Retina (tissue), 1 donor: ENCODE measurements at regions not wholly inside any gene's neighbourhood (a gene's known extent, or its start where the extent isn't known, plus 50 kb on each side); places are given as distances from the start of the nearest gene placed in this dataset.
"Not testable (repeated sequence)": the region's sequence is repeated elsewhere in the genome, so short reads cannot be mapped to it uniquely, and the experiment has no call there.

ENCODE experiments used
- DNase-seq: peaks from one replicate; pipeline ENCODE4 v3.0.0-alpha.2; 2016

GRCh38 chr2:223181561-223181960, 129.6 kb downstream of the KCNE4 start:
- no peak for DNase-seq

DNA sequence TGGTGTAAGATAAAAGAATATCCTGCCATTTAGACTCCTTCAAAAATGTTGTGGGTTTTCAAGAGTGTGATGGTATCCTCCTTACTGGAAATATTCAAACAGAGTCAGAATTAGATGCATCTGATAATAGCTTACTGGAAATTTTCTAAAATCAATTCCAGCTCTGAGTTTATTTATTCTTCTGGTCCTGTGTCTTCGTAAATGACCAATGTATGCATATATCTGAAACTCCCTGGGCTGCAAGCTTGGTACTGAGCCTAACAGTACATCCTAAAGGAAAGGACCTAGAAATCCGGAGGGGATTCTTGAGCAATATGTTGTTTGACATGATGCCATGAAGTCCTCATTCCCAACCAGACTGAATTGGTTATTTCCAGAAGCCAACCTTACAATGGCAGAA, 130.4 kb downstream of the KCNE4 start:
- no peak for DNase-seq

DNA sequence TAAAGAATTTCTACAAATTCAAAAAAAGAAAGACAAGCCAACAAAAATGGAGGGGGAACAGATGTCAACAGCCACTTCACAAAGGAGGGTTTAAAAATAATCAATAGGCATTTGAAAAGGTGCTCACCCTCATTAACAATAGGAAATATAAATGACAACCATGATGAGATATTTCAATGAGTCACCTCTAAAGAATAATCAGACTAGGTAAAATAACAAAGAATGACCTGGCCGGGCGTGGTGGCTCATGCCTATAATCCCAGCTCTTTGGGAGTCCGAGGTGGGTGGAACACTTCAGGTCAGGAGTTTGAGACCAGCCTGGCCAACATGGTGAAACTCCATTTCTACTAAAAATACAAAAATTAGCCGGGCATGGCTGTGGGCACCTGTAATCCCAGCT, 133.6 kb downstream of the KCNE4 start:
- DNase-seq = no peak

- no peak for DNase-seq
Measured at GRCh38 chr2:223187256-223187655, 135.3 kb downstream of the KCNE4 start.

GRCh38 chr2:223190561-223191206, 138.7 kb downstream of the KCNE4 start:
- DNase-seq = not testable (repeated sequence)

DNA sequence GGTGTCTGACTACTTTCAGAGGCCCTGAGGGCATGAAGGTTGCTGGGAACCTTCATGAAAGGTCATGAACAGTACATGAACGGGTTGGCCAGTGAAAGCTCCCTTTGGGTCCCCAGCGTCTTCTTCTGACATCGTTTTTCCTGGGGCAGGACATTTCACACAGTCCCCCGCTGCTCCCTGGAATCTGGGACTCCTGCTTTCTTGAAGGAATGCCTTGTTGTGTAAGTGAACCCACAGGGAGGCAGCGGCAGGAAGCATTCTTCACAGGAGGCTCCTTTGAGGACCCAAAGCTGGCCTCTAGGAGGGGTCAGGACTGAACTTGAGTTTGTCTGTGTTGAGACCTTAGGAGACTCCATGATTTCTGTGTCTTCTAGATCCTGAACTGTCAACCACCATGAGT, 144.3 kb downstream of the KCNE4 start:
- DNase-seq = no peak

DNA sequence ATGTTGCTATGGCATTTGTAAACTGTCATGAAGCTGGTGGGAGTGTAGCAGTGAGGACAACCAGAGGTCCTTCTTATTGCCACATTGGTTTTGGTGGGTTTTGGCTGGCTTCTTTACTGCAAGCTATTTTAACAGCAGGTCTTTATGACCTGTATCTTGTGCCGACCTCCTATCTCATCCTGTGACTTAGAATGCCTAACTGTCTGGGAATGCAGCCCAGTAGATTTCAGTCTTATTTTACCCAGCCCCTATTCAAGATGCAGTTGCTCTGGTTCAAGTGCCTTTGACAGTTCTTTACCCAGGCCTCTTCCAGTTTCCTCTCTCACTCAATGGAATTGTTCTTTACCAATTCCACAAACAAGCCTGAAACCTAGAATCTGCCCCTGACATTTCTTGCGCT, 145.1 kb downstream of the KCNE4 start:
- DNase-seq = no peak

GRCh38 chr2:223199531-223200515, 147.8 kb downstream of the KCNE4 start:
- no peak for DNase-seq

- no peak for DNase-seq
Measured at GRCh38 chr2:223203971-223204929, 152.3 kb downstream of the KCNE4 start.

DNA sequence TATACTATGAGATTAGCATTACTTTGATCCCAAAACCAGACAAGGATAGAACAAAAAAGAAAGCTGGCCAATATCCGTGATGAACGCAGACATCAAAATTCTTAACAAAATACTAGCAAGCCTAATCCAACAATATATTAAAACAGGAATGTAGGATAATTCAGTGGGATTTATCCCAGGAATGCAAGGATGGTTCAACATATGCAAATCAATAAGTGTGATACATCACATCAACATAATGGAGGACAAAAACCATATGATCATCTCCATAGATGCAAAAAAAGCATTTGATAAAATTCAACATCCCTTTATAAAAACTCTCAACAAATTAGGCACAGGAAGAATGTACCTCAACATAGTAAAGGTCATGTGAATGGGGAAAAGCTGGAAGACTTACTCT, 158.5 kb downstream of the KCNE4 start:
- DNase-seq = no peak

DNA sequence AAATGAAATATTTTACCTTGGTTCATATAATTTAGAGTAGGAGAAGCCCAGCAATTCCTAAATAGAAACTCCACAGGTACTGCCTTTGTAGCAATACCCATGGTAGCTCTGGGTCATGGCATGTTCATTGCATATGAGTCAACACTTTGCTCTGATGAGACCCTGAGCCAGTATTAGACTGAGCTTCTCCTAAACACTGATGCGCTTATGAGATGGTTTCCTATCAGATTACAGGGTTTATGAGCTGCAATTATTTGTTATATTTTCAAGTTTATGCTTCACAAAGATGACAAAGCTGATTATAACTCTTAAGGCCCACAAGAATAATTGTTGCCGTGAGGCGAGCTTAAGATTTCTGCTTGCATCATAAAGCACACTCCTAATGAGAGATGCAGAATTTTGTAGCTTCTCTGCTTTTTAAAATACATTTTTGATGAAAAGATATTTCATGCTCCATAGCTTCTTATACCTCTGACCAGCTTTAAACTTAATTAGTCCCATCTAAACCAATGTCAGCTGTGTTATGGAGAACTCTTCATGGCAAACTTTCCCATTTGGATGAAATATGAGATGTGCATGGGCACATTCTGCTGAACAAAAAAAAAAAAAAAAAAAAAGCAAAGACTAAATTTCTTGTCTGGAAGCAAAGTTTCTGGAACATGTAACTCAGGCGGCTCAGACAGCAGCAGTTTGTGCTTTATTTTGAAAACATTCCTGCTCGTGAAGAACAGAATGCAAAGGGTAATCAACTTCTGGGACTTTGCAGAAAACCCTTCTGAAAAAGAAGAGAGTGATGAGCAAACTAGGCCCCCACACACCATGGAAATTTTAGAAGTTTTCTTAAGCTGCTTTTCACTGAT, 162.6 kb downstream of the KCNE4 start:
- DNase-seq = no peak

GRCh38 chr2:223215254-223215516, 163.2 kb downstream of the KCNE4 start:
- no peak for DNase-seq

- DNase-seq = no peak
Measured at GRCh38 chr2:223217373-223217772, 165.4 kb downstream of the KCNE4 start.

GRCh38 chr2:223218587-223219178, 166.7 kb downstream of the KCNE4 start:
- DNase-seq = no peak

GRCh38 chr2:223219872-223220657, 168.1 kb downstream of the KCNE4 start:
- no peak for DNase-seq

DNA sequence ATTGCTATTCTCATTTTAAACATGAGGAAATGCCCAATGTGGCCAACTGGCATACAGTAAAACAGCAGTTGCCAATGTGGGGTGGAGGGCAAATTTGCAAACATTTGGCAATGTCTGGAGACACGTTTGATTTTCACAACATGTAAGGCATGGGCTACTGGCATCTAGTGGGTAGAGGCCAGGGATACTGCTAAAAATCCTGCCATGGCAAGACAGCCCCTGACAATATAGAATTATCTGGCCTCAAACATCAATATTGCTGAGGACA, 168.6 kb downstream of the KCNE4 start:
- no peak for DNase-seq

DNA sequence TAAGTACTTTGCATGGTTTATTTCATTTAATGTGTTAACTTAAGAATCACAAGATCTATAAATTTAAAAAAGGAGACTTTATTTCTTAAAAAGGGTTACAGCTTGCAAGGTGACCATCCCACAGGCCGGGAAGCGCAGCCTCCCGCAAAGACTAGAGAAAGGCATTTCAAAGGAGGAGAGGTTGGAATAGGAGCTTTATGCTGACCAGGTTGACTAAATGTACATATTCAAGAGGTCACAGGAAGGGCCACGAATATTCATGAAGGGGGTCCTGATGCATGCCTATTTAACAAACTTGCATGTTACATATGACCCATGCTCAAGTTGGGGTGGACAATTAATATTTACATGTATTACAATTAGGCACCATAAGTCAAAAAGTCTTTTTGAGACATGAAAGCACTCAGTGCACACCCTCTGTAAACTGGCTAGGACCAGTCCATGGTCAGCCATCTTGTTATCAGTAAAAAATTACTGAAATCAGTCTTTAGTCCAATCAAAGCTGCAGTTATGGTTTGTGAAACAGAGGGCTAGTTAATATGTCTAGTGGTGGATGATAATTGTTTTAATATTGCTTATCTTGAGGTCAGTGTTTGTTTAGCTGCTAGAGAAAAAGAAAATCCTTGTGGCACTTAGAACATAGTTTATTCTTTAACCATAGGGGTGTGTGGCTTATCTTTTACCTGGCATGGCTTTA, 169.3 kb downstream of the KCNE4 start:
- DNase-seq = no peak

GRCh38 chr2:223222397-223222796, 170.4 kb downstream of the KCNE4 start:
- DNase-seq = no peak

DNA sequence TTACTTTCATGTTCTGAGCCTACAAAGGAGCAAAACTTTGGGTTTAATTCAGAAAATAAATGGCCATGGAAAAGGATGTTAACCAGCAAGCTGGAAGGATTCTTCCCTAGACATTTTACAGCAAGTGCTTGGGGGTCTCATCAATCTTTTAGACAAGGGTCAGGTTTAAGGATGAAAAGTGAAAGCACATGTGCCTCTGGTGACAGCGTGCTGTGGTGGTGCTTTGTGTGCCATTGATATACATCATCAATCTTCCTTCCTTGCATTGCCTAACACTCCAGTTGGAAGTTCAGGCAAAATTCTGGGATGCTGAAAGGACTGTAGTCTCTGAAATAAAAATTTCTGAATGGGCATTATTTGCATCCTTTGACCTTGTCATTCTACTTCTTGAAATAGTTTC, 171.2 kb downstream of the KCNE4 start:
- DNase-seq = no peak

DNA sequence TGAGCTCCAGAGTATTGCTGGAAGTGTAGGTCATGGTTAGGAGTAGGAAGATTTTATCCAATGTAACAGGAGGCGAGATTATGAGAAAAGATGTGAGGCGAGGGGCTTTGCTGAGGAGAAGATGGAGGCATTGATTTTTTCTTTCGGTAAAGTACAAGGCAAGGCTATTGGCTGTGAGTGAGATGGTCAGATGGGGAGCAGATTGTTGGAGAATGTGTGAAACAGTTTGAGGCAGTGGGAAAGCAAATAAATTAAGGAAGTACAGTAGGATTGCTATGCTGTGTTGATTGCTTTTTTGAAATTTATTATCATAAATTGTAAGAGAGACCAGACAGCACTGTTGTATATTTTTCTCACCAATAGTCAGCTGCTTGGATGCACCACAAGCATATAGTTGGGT, 173.3 kb downstream of the KCNE4 start:
- DNase-seq = no peak

- DNase-seq = no peak
Measured at GRCh38 chr2:223226264-223226663, 174.3 kb downstream of the KCNE4 start.
